Liver (tissue), 8 donors: ENCODE measurements at regions not wholly inside any gene's neighbourhood (a gene's known extent, or its start where the extent isn't known, plus 50 kb on each side); places are given as distances from the start of the nearest gene placed in this dataset.

Experiments used
- DNase-seq: peaks from one replicate; pipeline ENCODE4 v3.0.0-alpha.2; 2017; ENCODE audit warnings: low spot score
- H3K27ac ChIP-seq, 2 donors: one replicate each; pipeline ENCODE4 v1.7.0; 2013; ENCODE audit warnings: inconsistent platforms in 2 of 2, low read length in 2 of 2, control low read depth in 1 of 2, low read depth in 1 of 2, mild to moderate bottlenecking in 1 of 2
- H3K27me3 ChIP-seq, 4 donors: one replicate each; pipeline versions ENCODE4 v1.6.1 to v1.7.0; 2013; ENCODE audit warnings: low read length in 3 of 4, inconsistent platforms in 1 of 4, mild to moderate bottlenecking in 1 of 4, moderate library complexity in 1 of 4; ENCODE audit not compliant: control insufficient read depth in 4 of 4, insufficient read depth in 4 of 4
- H3K36me3 ChIP-seq, 4 donors: one replicate each; pipeline versions ENCODE4 v1.6.1 to v1.7.0; 2013; ENCODE audit warnings: low read length in 3 of 4, mild to moderate bottlenecking in 3 of 4, low read depth in 1 of 4, moderate library complexity in 1 of 4; ENCODE audit not compliant: control insufficient read depth in 4 of 4, insufficient read depth in 3 of 4
- H3K4me1 ChIP-seq, 4 donors: one replicate each; pipeline versions ENCODE4 v1.6.1 to v1.7.0; 2013; ENCODE audit warnings: low read length in 3 of 4, mild to moderate bottlenecking in 3 of 4, moderate library complexity in 1 of 4; ENCODE audit not compliant: control insufficient read depth in 4 of 4, insufficient read depth in 4 of 4
- H3K4me3 ChIP-seq, 3 donors: one replicate each; pipeline versions ENCODE4 v1.6.1 to v1.7.0; 2013; ENCODE audit warnings: low read length in 3 of 3, control low read depth in 1 of 3, low read depth in 1 of 3, mild to moderate bottlenecking in 1 of 3
- H3K9ac ChIP-seq, 2 donors: one replicate each; pipeline ENCODE4 v1.7.0; 2013; ENCODE audit warnings: low read length in 2 of 2, mild to moderate bottlenecking in 2 of 2, moderate library complexity in 2 of 2, control low read depth in 1 of 2, low read depth in 1 of 2
- H3K9me3 ChIP-seq, 4 donors: one replicate each; pipeline versions ENCODE4 v1.6.1 to v1.7.0; 2013; ENCODE audit warnings: low read length in 3 of 4; ENCODE audit not compliant: control insufficient read depth in 4 of 4
- ATF3 ChIP-seq: IDR thresholded peaks from 2 replicates; pipeline ENCODE4 v1.6.1; 2016; ENCODE audit warnings: antibody characterized with exemption
- CTCF ChIP-seq: fragments of 150-350 bp; IDR thresholded peaks from 2 replicates; pipeline ENCODE4 v1.5.1; 2017; ENCODE audit warnings: improper control_type of control experiment, low read depth, low read length; ENCODE audit not compliant: missing input control
- EGR1 ChIP-seq, 2 donors: IDR thresholded peaks; 2 replicates each; pipeline ENCODE4 v1.6.1; 2016 to 2018; ENCODE audit warnings: antibody characterized with exemption in 2 of 2, low read depth in 2 of 2
- FOXA2 ChIP-seq: IDR thresholded peaks from 2 replicates; pipeline ENCODE4 v1.6.1; 2016; ENCODE audit warnings: antibody characterized with exemption
- GABPA ChIP-seq, 2 donors: IDR thresholded peaks in 1 of 2; conservative IDR thresholded peaks in 1 of 2; 2 replicates each; pipeline ENCODE4 v1.6.1; 2016; ENCODE audit warnings: antibody characterized with exemption in 2 of 2, mild to moderate bottlenecking in 1 of 2, moderate library complexity in 1 of 2
- HNF4A ChIP-seq, 2 donors: conservative IDR thresholded peaks; 2 replicates each; pipeline ENCODE4 v1.6.1; 2016; ENCODE audit warnings: antibody characterized with exemption in 2 of 2, mild to moderate bottlenecking in 2 of 2
- HNF4G ChIP-seq: IDR thresholded peaks from 2 replicates; pipeline ENCODE4 v1.6.1; 2016; ENCODE audit warnings: antibody characterized with exemption
- JUND ChIP-seq, 2 donors: IDR thresholded peaks; 2 replicates each; pipeline ENCODE4 v1.6.1; 2016; ENCODE audit warnings: antibody characterized with exemption in 2 of 2
- NR2F2 ChIP-seq: IDR thresholded peaks from 2 replicates; pipeline ENCODE4 v1.6.1; 2016; ENCODE audit warnings: antibody characterized with exemption
- RAD21 ChIP-seq, 2 donors: IDR thresholded peaks; 2 replicates each; pipeline ENCODE4 v1.6.1; 2016; ENCODE audit warnings: antibody characterized with exemption in 2 of 2, mild to moderate bottlenecking in 2 of 2
- RXRA ChIP-seq, 2 donors: IDR thresholded peaks; 2 replicates each; pipeline ENCODE4 v1.6.1; 2017 to 2018; ENCODE audit warnings: antibody characterized with exemption in 2 of 2, mild to moderate bottlenecking in 1 of 2
- TAF1 ChIP-seq: conservative IDR thresholded peaks from 2 replicates; pipeline ENCODE4 v1.6.1; 2016; ENCODE audit warnings: antibody characterized with exemption, mild to moderate bottlenecking
- YY1 ChIP-seq: IDR thresholded peaks from 2 replicates; pipeline ENCODE4 v1.6.1; 2016; ENCODE audit warnings: antibody characterized with exemption, mild to moderate bottlenecking
- WGBS: extraction: QIAGEN DNeasy Blood & Tissue Kit; methylation state at CpG from one replicate; pipeline ENCODE4 v1.1.7; 2013; 5-methylcytosine and 5-hydroxymethylcytosine counted together
- TF ChIP-seq, protein P1 (sequence below): IDR thresholded peaks from 2 replicates; pipeline ENCODE4 v1.6.1; 2016; ENCODE audit warnings: antibody characterized with exemption
- TF ChIP-seq, protein P2 (sequence below): IDR thresholded peaks from 2 replicates; pipeline ENCODE4 v1.6.1; 2016; ENCODE audit warnings: antibody characterized with exemption, mild to moderate bottlenecking
- TF ChIP-seq, protein P3 (sequence below): IDR thresholded peaks from 2 replicates; pipeline ENCODE4 v1.6.1; 2016; ENCODE audit warnings: antibody characterized with exemption
- donor health status: healthy.
- donor health status: healthy.
- donor health status: healthy.
- donor health status: healthy.
- donor health status: healthy.

DNA sequence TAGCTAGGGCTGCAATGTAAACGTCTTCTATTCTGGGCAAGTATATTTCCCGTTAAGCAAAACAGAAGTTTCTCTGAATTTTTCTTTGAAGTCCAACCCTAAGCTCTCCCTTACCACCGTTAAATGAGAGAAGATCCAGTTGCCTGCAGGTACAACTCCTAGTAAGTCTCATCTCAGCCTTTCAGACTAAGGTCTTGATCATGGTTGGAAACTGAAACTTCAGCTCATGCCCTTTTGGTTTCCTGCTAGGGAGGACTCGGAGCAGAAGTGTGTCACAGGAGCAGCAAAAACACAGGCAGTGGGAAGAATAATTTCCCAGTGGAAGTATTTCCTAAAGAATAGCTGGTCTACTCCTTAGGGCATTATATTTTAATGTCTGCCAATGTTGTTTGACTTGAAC is 717.9 kb downstream of the PRELID2 start:
- peaks cover 0 to 3% (median 0%) of the 10 kb centered on the region in 4 donors for H3K27me3 ChIP-seq
- no peaks in the 10 kb centered on the region for H3K4me1 ChIP-seq
- TF ChIP-seq JUND (IDR thresholded peaks at IDR 0.05) (no peak), GABPA (IDR thresholded peaks at IDR 0.05 in 1 of 2, conservative IDR thresholded peaks at IDR 0.05 in 1 of 2) (no peak), TAF1 (no peak), RXRA (IDR thresholded peaks at IDR 0.05) (no peak), FOXA2 (no peak), HNF4G (no peak), HNF4A (conservative IDR thresholded peaks at IDR 0.05) (no peak), RAD21 (IDR thresholded peaks at IDR 0.05) (no peak), CTCF (no peak)
- TF ChIP-seq, protein P1, sequence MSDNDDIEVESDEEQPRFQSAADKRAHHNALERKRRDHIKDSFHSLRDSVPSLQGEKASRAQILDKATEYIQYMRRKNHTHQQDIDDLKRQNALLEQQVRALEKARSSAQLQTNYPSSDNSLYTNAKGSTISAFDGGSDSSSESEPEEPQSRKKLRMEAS = no peak
- no peaks in the 10 kb centered on the region for H3K9me3 ChIP-seq
- no peak for DNase-seq
- WGBS = 68% methylated on average over 4 of the region's 4 CpGs
- H3K36me3 ChIP-seq = no peaks in the 10 kb centered on the region
- no peak overlapping the region for H3K4me3 ChIP-seq
- H3K9ac ChIP-seq = no peak overlapping the region
- H3K27ac ChIP-seq = no peak overlapping the region

DNA sequence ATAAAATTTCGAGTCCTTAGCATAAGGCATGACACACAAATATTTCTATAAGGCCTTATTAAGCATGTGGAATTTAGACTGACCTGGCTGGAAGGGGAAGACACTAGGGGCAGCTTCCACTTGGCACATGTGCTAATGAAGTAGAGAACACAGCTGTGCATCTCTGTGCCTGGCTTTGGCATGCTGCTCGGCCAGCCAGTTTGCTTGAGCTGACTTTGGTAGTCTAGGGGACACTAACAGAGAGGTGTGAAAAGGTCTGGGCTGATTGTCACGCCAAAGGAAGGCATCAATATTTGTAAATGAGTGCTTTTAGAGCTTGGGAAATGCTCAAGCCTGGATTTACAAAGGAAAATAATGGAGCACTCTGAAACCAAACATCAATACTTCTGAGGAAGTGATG is 723.7 kb downstream of the PRELID2 start:
- no peaks in the 10 kb centered on the region for H3K9me3 ChIP-seq
- H3K36me3 ChIP-seq = no peaks in the 10 kb centered on the region
- H3K27ac ChIP-seq = no peak overlapping the region
- no peaks in the 10 kb centered on the region for H3K4me1 ChIP-seq
- WGBS = 44% methylated on average over 3 of the region's 3 CpGs
- no peak overlapping the region for H3K9ac ChIP-seq
- TF ChIP-seq RXRA (IDR thresholded peaks at IDR 0.05) (no peak), CTCF (no peak), GABPA (IDR thresholded peaks at IDR 0.05 in 1 of 2, conservative IDR thresholded peaks at IDR 0.05 in 1 of 2) (no peak), HNF4A (conservative IDR thresholded peaks at IDR 0.05) (no peak)
- TF ChIP-seq, protein P1 = no peak
- no peak for DNase-seq
- H3K27me3 ChIP-seq = no peaks in the 10 kb centered on the region
- no peak overlapping the region for H3K4me3 ChIP-seq

- Histone ChIP-seq H3K4me1 (no peaks in the 10 kb centered on the region), H3K27ac (no peak overlapping the region), H3K27me3 (no peaks in the 10 kb centered on the region), H3K4me3 (no peak overlapping the region), H3K9me3 (no peaks in the 10 kb centered on the region), H3K36me3 (no peaks in the 10 kb centered on the region), H3K9ac (no peak overlapping the region)
- no peak for DNase-seq
- no peak for TF ChIP-seq ATF3
- TF ChIP-seq NR2F2 = no peak
- TF ChIP-seq TAF1 = no peak
- TF ChIP-seq, protein P2, sequence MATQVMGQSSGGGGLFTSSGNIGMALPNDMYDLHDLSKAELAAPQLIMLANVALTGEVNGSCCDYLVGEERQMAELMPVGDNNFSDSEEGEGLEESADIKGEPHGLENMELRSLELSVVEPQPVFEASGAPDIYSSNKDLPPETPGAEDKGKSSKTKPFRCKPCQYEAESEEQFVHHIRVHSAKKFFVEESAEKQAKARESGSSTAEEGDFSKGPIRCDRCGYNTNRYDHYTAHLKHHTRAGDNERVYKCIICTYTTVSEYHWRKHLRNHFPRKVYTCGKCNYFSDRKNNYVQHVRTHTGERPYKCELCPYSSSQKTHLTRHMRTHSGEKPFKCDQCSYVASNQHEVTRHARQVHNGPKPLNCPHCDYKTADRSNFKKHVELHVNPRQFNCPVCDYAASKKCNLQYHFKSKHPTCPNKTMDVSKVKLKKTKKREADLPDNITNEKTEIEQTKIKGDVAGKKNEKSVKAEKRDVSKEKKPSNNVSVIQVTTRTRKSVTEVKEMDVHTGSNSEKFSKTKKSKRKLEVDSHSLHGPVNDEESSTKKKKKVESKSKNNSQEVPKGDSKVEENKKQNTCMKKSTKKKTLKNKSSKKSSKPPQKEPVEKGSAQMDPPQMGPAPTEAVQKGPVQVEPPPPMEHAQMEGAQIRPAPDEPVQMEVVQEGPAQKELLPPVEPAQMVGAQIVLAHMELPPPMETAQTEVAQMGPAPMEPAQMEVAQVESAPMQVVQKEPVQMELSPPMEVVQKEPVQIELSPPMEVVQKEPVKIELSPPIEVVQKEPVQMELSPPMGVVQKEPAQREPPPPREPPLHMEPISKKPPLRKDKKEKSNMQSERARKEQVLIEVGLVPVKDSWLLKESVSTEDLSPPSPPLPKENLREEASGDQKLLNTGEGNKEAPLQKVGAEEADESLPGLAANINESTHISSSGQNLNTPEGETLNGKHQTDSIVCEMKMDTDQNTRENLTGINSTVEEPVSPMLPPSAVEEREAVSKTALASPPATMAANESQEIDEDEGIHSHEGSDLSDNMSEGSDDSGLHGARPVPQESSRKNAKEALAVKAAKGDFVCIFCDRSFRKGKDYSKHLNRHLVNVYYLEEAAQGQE = no peak
- TF ChIP-seq HNF4A (conservative IDR thresholded peaks at IDR 0.05) = no peak
- no peak for TF ChIP-seq FOXA2
- no peak for TF ChIP-seq EGR1 (IDR thresholded peaks at IDR 0.05; ENCODE audit: low read depth in 2 of 2)
- no peak for TF ChIP-seq RAD21 (IDR thresholded peaks at IDR 0.05)
- TF ChIP-seq, protein P3, sequence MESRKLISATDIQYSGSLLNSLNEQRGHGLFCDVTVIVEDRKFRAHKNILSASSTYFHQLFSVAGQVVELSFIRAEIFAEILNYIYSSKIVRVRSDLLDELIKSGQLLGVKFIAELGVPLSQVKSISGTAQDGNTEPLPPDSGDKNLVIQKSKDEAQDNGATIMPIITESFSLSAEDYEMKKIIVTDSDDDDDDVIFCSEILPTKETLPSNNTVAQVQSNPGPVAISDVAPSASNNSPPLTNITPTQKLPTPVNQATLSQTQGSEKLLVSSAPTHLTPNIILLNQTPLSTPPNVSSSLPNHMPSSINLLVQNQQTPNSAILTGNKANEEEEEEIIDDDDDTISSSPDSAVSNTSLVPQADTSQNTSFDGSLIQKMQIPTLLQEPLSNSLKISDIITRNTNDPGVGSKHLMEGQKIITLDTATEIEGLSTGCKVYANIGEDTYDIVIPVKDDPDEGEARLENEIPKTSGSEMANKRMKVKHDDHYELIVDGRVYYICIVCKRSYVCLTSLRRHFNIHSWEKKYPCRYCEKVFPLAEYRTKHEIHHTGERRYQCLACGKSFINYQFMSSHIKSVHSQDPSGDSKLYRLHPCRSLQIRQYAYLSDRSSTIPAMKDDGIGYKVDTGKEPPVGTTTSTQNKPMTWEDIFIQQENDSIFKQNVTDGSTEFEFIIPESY = no peak
- no peak for TF ChIP-seq HNF4G
- TF ChIP-seq YY1 = no peak
Measured at GRCh38 chr5:145110834-145111233, 724.3 kb downstream of the PRELID2 start.
